Mesothelial cell of epicardium (in vitro differentiated cells): ENCODE measurements at regions not wholly inside any gene's neighbourhood (a gene's known extent, or its start where the extent isn't known, plus 50 kb on each side); places are given as distances from the start of the nearest gene placed in this dataset.

ENCODE experiments used
- DNase-seq, 2 experiments: peaks; one replicate each; pipeline ENCODE4 v3.0.0; 2021; ENCODE audit warnings: low spot score in 2 of 2; ENCODE audit not compliant: unreplicated experiment in 2 of 2
- H3K27ac Mint-ChIP-seq: 2 replicates; pipeline ENCODE4 v1.8.0; 2021; ENCODE audit warnings: mixed read lengths
- H3K27me3 Mint-ChIP-seq: 2 replicates; pipeline ENCODE4 v1.8.0; 2021; ENCODE audit warnings: low read depth, mixed read lengths
- H3K36me3 Mint-ChIP-seq: 2 replicates; pipeline ENCODE4 v1.8.0; 2021; ENCODE audit warnings: mixed read lengths
- H3K4me1 Mint-ChIP-seq: 2 replicates; pipeline ENCODE4 v1.8.0; 2021; ENCODE audit warnings: mixed read lengths
- H3K4me3 Mint-ChIP-seq: 2 replicates; pipeline ENCODE4 v1.8.0; 2021; ENCODE audit warnings: mild to moderate bottlenecking, moderate library complexity, mixed read lengths
- H3K9me3 Mint-ChIP-seq: 2 replicates; pipeline ENCODE4 v1.8.0; 2021; ENCODE audit warnings: mixed read lengths
- TF ChIP-seq, protein P1 (sequence below): fragments of 200-600 bp; sonication (generic); IDR thresholded peaks from one replicate; pipeline ENCODE4 v1.5.0; 2021; ENCODE audit warnings: antibody characterized with exemption; ENCODE audit not compliant: unreplicated experiment

DNA sequence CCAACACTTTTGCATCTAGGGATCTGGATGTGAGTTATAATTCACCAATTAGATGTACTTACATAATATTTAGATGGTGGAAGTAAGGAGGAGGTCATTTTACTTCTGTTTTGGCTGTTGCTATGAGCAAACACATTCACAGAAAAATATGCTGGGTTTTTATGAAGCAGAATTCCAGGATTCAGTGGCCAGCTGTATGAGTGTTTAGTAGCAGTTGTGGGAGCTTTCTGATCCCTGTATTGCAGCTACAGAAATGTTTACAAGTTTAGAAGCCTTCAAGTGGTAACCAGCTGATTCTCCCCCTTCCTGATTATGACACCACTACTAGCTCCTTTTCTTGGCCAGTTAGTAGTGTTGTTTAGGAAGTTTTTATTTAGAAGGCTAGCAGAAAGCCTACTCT is 177.0 kb downstream of the TENT5A start:
- Mint-ChIP-seq H3K36me3 (no peaks in the 10 kb centered on the region), H3K27ac (no peak overlapping the region)
- DNase-seq = no peak

GRCh38 chr6:81572020-81572419 is 180.5 kb downstream of the TENT5A start:
- no peak overlapping the region for H3K4me3 Mint-ChIP-seq

More for the DNA sequence above, 177.0 kb downstream of the TENT5A start:
- H3K4me3 Mint-ChIP-seq = no peak overlapping the region
- H3K27me3 Mint-ChIP-seq = no peaks in the 10 kb centered on the region
- TF ChIP-seq, protein P1, sequence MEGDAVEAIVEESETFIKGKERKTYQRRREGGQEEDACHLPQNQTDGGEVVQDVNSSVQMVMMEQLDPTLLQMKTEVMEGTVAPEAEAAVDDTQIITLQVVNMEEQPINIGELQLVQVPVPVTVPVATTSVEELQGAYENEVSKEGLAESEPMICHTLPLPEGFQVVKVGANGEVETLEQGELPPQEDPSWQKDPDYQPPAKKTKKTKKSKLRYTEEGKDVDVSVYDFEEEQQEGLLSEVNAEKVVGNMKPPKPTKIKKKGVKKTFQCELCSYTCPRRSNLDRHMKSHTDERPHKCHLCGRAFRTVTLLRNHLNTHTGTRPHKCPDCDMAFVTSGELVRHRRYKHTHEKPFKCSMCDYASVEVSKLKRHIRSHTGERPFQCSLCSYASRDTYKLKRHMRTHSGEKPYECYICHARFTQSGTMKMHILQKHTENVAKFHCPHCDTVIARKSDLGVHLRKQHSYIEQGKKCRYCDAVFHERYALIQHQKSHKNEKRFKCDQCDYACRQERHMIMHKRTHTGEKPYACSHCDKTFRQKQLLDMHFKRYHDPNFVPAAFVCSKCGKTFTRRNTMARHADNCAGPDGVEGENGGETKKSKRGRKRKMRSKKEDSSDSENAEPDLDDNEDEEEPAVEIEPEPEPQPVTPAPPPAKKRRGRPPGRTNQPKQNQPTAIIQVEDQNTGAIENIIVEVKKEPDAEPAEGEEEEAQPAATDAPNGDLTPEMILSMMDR = no peak
- H3K9me3 Mint-ChIP-seq = peaks cover 6% of the 10 kb centered on the region
- no peaks in the 10 kb centered on the region for H3K4me1 Mint-ChIP-seq

DNA sequence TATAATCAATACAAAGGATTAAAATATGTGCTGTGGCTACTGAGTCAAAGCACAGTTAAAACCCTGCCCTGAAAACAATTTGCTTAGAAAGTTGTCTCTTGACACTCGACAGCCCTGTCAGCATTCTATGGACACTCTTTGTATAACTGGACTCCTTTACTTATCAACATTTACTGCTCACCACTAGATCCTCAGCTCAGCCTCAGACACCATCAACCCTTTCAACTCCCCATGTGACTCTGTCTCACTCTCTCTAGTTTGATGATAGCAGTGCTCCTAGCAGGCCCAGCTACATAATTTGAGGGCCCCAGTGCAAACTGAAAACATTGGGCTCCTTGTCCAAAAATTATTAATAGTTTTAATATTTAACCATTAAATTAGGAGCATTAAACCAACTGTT is 181.8 kb downstream of the TENT5A start:
- Mint-ChIP-seq H3K27me3 (no peaks in the 10 kb centered on the region), H3K36me3 (no peaks in the 10 kb centered on the region), H3K4me3 (no peak overlapping the region), H3K4me1 (no peaks in the 10 kb centered on the region), H3K9me3 (no peaks in the 10 kb centered on the region), H3K27ac (no peak overlapping the region)
- TF ChIP-seq, protein P1 = no peak
- DNase-seq = no peak

More at GRCh38 chr6:81572020-81572419, 180.5 kb downstream of the TENT5A start:
- Mint-ChIP-seq H3K27me3 (no peaks in the 10 kb centered on the region), H3K9me3 (peaks cover 2% of the 10 kb centered on the region), H3K4me1 (no peaks in the 10 kb centered on the region), H3K27ac (peak overlapping the region; percentile 35), H3K36me3 (no peaks in the 10 kb centered on the region)
- TF ChIP-seq, protein P1 = no peak
- DNase-seq = no peak

- Mint-ChIP-seq H3K9me3 (no peaks in the 10 kb centered on the region), H3K4me1 (no peaks in the 10 kb centered on the region), H3K36me3 (no peaks in the 10 kb centered on the region), H3K27ac (no peak overlapping the region), H3K4me3 (no peak overlapping the region), H3K27me3 (no peaks in the 10 kb centered on the region)
- TF ChIP-seq, protein P1 = no peak
- DNase-seq = no peak
These were observed 183.5 kb downstream of the TENT5A start for GRCh38 chr6:81568973-81569372.

DNA sequence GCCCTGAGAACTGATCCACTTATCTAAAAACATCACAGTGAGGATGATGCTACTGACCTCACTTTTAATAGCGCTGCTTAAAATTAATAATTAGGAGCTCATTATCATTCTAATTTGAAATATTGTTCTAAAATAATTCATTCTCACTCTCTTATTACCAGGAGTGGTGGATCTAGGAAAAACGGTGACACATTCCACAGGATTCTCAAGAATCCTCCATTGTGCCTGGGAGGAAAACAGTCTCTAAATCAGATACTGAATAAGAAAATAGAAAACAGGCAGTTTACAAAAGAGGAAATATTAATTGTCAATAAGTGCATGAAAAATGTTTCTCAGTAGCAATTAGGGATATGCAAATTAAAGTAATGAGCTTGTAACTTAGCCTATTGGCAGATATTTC is 187.4 kb downstream of the TENT5A start:
- TF ChIP-seq, protein P1 = no peak
- Mint-ChIP-seq H3K9me3 (no peaks in the 10 kb centered on the region), H3K36me3 (no peaks in the 10 kb centered on the region), H3K27ac (no peak overlapping the region), H3K4me3 (no peak overlapping the region), H3K27me3 (no peaks in the 10 kb centered on the region), H3K4me1 (peaks cover 11% of the 10 kb centered on the region)
- no peak for DNase-seq

- TF ChIP-seq, protein P1 = no peak
- H3K9me3 Mint-ChIP-seq = no peaks in the 10 kb centered on the region
- H3K36me3 Mint-ChIP-seq = no peaks in the 10 kb centered on the region
- H3K27ac Mint-ChIP-seq = no peak overlapping the region
- no peak for DNase-seq
- no peaks in the 10 kb centered on the region for H3K27me3 Mint-ChIP-seq
- no peak overlapping the region for H3K4me3 Mint-ChIP-seq
- peaks cover 11% of the 10 kb centered on the region for H3K4me1 Mint-ChIP-seq
These were observed 187.9 kb downstream of the TENT5A start for GRCh38 chr6:81564470-81565068.
